ENCODE measurements at regions not wholly inside any gene's neighbourhood (a gene's known extent, or its start where the extent isn't known, plus 50 kb on each side); places are given as distances from the start of the nearest gene placed in this dataset.
"Not testable (repeated sequence)": the region's sequence is repeated elsewhere in the genome, so short reads cannot be mapped to it uniquely, and the experiment has no call there.

DNA sequence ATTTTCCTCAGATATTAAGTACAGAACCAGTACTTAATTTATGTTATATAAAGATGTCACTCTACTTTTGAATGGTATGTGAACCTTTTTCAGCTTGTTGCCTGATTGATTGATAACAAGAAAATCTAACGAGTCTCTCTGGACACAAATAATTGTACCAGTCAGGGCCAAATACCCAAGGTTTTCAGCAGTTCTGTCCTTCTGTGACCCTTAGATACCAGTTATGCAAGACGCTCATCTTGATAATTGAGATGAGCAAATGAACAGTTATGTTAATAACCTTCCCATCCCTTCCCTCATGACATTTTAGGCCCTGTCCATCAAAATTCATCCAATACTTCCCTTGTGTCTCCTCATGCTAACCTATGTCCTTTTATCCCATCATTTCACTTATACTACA is 185.9 kb upstream of the G2E3 start:
- DNase-seq (ENCODE audit: low spot score), result no peak

DNA sequence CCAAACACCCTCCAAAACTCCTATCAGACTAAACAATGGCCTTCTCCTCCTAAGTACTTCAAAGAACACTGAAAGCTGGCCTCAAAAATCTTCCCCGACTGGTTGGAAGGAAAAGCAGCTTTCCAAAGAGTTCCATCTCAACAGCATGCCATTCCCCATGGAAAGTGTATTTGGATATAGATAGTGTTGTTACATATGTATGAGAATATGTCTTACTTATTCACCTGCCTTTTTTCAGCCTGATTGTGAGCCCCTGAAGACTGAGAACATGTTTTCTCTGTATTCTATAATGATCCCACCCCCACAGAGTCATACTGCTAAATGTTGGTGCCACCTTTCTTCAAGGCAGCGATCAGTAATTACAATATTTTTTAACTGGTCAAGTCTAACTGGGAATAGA is 185.4 kb upstream of the G2E3 start:
- no peak for DNase-seq (ENCODE audit: low spot score)

DNA sequence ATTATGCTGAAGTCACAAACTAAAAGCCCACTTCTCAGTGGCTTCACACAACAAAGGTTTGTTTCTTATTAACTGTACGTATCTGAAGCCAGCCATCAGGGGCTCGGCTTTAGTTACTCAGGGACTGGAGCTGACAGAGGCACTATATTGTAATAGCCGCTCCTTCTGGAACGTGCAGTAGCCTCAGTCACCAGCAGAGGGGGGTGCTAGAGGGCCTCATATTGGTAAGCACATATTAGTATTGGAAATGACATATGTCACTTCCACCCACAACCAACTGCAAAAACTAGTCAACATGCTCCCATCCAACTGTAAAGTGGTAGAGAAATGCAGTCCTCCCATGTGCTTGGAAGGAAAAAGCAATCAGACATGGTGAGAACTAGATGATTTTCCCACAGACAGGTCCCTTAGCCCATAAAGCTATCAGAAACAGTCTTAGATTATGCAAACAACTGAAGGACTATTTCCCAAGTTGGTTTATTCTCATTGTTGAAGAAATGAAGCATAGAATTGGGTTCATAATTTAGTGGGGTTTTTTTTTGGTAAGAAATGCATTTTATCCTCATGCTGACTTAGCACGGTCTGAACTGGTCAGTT is 183.6 kb upstream of the G2E3 start:
- DNase-seq (ENCODE audit: low spot score), result peak; percentile 45

GRCh38 chr14:30381861-30382480 is 177.0 kb upstream of the G2E3 start:
- no peak for DNase-seq (ENCODE audit: low spot score)

DNA sequence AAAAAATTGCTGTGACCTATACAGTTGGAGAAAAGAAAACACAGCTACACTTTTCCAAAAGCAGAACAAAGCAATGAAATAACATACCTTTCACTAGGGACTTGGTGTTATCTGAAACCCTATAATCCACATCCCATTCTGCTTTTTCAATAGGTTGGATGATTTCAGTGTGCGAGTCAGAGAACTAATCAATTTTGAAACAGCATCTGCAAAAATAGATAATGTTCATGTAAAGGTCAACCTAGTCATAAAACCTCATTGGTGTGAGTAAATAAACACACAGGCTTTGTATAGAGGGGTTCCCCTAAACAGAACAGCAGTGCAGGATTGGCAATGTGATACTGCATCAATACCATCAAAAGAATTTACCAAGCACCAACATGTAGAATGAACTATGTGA is 173.0 kb upstream of the G2E3 start:
- no peak for DNase-seq (ENCODE audit: low spot score)

GRCh38 chr14:30387871-30388270 is 171.1 kb upstream of the G2E3 start:
- DNase-seq (ENCODE audit: low spot score), result no peak

GRCh38 chr14:30389134-30389876 is 169.7 kb upstream of the G2E3 start:
- no peak for DNase-seq (ENCODE audit: low spot score)

- DNase-seq (ENCODE audit: low spot score), result no peak
Observed at GRCh38 chr14:30389877-30390385, 169.0 kb upstream of the G2E3 start.

GRCh38 chr14:30395065-30395464 is 163.9 kb upstream of the G2E3 start:
- DNase-seq (ENCODE audit: low spot score), result no peak

DNA sequence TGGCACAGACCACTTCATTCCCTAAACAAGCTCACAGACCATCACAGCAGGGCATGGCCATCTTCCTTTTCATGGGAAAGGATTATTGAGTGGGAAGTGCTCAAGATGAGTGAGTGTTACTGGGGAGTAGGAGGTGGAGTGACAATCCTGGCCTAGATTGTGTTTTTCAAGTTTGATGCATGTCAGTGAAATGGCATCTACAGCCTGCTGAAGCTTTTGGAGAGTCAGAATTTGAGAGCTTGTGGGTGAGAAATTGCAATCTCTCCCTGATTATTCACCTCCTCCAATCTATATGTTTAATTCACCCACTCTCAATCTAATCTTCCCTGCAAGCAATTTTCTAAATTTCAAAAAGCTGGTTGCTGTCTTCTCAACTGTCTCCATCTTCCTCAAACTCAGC is 156.1 kb upstream of the G2E3 start:
- DNase-seq (ENCODE audit: low spot score), result no peak

DNA sequence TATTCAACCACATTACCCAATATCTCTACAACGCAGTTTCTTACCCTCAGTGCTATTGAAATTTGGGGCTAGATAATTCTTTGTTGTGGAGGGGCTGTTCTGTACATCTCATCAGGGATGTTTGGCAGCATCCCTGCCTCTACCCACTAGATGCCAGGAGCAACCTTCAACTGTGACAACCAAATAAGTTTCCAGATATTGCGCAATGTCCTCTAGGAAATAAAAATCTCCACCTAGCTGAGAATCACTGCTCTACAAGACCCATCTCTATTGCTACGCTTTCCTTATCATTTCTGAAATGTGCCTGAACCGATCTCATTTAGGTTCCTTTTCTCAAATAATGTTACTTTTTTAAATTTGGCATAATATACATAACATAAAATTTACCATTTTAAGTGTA is 155.2 kb upstream of the G2E3 start:
- no peak for DNase-seq (ENCODE audit: low spot score)

GRCh38 chr14:30409508-30410015 is 149.4 kb upstream of the G2E3 start:
- DNase-seq (ENCODE audit: low spot score), result not testable (repeated sequence)

DNA sequence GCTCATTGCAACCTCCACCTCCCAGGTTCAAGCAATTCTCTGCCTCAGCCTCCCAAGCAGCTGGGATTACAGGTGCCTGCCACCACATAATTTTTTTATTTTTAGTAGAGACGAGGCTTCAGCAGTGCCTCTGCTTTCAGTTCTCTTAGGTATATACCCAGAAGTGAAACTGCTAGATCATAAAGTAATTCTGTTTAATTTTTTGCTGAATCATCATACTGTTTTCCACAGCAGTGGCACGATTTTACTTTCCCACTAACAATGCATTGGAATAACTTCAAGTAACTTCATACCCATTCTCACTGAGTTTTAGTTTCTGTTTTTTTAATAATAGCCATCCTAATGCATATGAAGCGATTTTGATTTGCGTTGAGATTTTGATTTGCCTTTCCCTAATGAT is 148.0 kb upstream of the G2E3 start:
- DNase-seq (ENCODE audit: low spot score), result no peak

GRCh38 chr14:30413184-30413583 is 145.8 kb upstream of the G2E3 start:
- DNase-seq (ENCODE audit: low spot score), result not testable (repeated sequence)

- no peak for DNase-seq (ENCODE audit: low spot score)
Observed at GRCh38 chr14:30417121-30417520, 141.8 kb upstream of the G2E3 start.

- no peak for DNase-seq (ENCODE audit: low spot score)
Observed at GRCh38 chr14:30417999-30418398, 141.0 kb upstream of the G2E3 start.

GRCh38 chr14:30419037-30419436 is 139.9 kb upstream of the G2E3 start:
- DNase-seq (ENCODE audit: low spot score), result no peak

GRCh38 chr14:30420515-30420914 is 138.4 kb upstream of the G2E3 start:
- DNase-seq (ENCODE audit: low spot score), result no peak

DNA sequence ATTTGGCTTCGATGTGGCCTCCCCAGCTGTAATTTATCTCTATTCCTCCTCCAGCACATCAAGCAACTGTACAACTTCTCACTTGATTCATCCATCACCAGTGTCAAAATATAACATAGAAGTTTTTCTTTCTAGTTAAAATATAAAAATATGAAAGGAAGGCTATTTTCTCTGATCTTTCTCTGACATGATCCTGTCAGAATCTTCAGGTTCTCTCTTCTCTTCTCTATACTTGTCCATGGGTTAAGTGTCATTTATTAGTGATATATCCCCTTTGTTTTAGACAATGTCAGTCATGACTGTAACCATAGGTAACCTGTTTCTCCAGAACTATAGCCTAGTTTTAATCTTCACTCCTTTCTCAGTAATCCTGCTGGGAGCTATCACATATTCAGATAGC is 132.5 kb upstream of the G2E3 start:
- no peak for DNase-seq (ENCODE audit: low spot score)

- DNase-seq (ENCODE audit: low spot score), result no peak
Observed at GRCh38 chr14:30427401-30427800, 131.6 kb upstream of the G2E3 start.

DNA sequence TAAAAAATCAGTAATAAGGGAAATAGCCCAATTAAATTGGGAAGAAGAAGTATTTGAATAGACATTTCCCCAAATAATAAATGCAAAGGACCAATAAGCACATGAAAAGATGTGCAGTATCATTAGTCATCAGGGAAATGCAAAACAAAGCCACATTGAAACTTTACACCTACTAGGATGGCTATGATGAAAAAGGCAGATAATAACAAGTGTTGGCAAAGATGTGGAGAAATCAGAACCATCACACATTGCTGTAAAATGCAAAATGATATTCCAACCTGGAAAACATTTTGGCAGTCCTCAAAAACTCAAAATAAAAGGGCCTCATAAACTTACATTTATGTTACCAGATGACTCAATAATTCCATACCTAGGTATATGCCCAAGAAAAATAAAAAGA is 131.1 kb upstream of the G2E3 start:
- DNase-seq (ENCODE audit: low spot score), result no peak

GRCh38 chr14:30431552-30431951 is 127.4 kb upstream of the G2E3 start:
- DNase-seq (ENCODE audit: low spot score), result no peak

DNA sequence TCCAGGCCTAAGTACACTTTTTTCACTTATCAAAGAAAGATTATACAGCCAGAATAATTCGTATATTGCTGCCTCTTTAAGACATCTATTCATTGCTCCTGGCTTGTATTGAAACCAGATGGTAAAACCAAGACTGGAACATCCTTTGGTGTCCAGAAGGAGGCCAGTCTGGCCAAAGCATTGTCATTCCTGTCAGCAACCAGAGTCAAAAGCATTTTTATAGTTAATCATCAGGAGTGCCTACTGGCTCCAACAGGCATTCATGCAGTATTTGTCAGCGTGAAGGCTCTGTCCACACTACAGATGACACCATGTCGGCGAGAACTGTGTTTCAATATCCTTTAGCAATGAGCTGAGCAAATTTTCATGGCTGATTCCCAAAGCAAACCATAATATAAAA is 118.0 kb upstream of the G2E3 start:
- no peak for DNase-seq (ENCODE audit: low spot score)

All from germinal center (tissue), 1 donor.